Activated CD4-positive, alpha-beta memory T cell treated with anti-CD3 and anti-CD28 coated beads for 36 hours (primary cell): ENCODE measurements at regions not wholly inside any gene's neighbourhood (a gene's known extent, or its start where the extent isn't known, plus 50 kb on each side); places are given as distances from the start of the nearest gene placed in this dataset.

ENCODE experiments used
- CTCF ChIA-PET: fragments of 350-600 bp; sonication (Branson Sonifier 250); formaldehyde crosslinking; loops from one replicate; lab custom pipeline; 2021; ENCODE audit warnings: antibody characterized with exemption, inconsistent platforms; lab: Charles Lee
- POLR2A ChIA-PET: fragments of 350-600 bp; sonication (Branson Sonifier 250); formaldehyde crosslinking; loops from one replicate; lab custom pipeline; 2021; ENCODE audit warnings: antibody characterized with exemption; lab: Charles Lee
- DNase-seq: peaks from one replicate; pipeline ENCODE4 v3.0.0-alpha.2; 2020
- H3K27ac Mint-ChIP-seq: one replicate; pipeline ENCODE4 v1.8.0; 2021; ENCODE audit warnings: mixed read lengths
- H3K27me3 Mint-ChIP-seq: one replicate; pipeline ENCODE4 v1.8.0; 2021; ENCODE audit warnings: mixed read lengths
- H3K36me3 Mint-ChIP-seq: one replicate; pipeline ENCODE4 v1.8.0; 2021; ENCODE audit warnings: mixed read lengths
- H3K4me1 Mint-ChIP-seq: one replicate; pipeline ENCODE4 v1.8.0; 2021; ENCODE audit warnings: low read depth, mixed read lengths
- H3K4me3 Mint-ChIP-seq: one replicate; pipeline ENCODE4 v1.8.0; 2021; ENCODE audit warnings: mild to moderate bottlenecking, mixed read lengths
- H3K9me3 Mint-ChIP-seq: one replicate; pipeline ENCODE4 v1.8.0; 2021; ENCODE audit warnings: mixed read lengths
- intact Hi-C: fragments of 100-400 bp; cut with micrococcal nuclease; formaldehyde crosslinking; loops from one replicate; pipeline ENCODE4 v1.15.1; 2023

- POLR2A ChIA-PET: no interaction called here
- intact Hi-C loops: loop anchor here (10.0 kb wide), 1 partner anchor 351 kb away; no protein-coding TSS in a partner anchor
- Mint-ChIP-seq H3K27ac (no peak overlapping the region), H3K4me3 (no peak overlapping the region), H3K4me1 (peaks cover 20% of the 10 kb centered on the region), H3K36me3 (no peaks in the 10 kb centered on the region), H3K9me3 (no peaks in the 10 kb centered on the region), H3K27me3 (peaks cover 6% of the 10 kb centered on the region)
- DNase-seq: no peak
- CTCF ChIA-PET: interaction anchor here (0.6 kb wide), 1 partner anchor 183 kb away, joined by 5 read pairs; no protein-coding TSS in a partner anchor
These were observed 117.8 kb upstream of the SERP2 start for GRCh38 chr13:44255771-44256364.

GRCh38 chr13:44257796-44258195 lies 115.8 kb upstream of the SERP2 start:
- H3K9me3 Mint-ChIP-seq: no peaks in the 10 kb centered on the region
- H3K36me3 Mint-ChIP-seq: no peaks in the 10 kb centered on the region
- no peak overlapping the region for H3K4me3 Mint-ChIP-seq
- peaks cover 6% of the 10 kb centered on the region for H3K27me3 Mint-ChIP-seq
- intact Hi-C loops: loop anchor here (10.0 kb wide), 1 partner anchor 353 kb away; no protein-coding TSS in a partner anchor
- DNase-seq: no peak
- POLR2A ChIA-PET: no interaction called here
- peaks cover 20% of the 10 kb centered on the region for H3K4me1 Mint-ChIP-seq
- CTCF ChIA-PET: no interaction called here
- H3K27ac Mint-ChIP-seq: no peak overlapping the region

- Mint-ChIP-seq H3K4me1 (peaks cover 20% of the 10 kb centered on the region), H3K27ac (peak overlapping the region; percentile 72), H3K27me3 (peaks cover 9% of the 10 kb centered on the region), H3K9me3 (no peaks in the 10 kb centered on the region), H3K4me3 (peak overlapping the region; percentile 45), H3K36me3 (no peaks in the 10 kb centered on the region)
- DNase-seq: peak; percentile 88
- intact Hi-C loops: loop anchor here (1.0 to 10.0 kb wide), 9 partner anchors 15 to 355 kb away; no protein-coding TSS in a partner anchor
- CTCF ChIA-PET: interaction anchor here (1.4 kb wide), 1 partner anchor 22 kb away, joined by 3 read pairs; no protein-coding TSS in a partner anchor
- POLR2A ChIA-PET: interaction anchor here (0.6 to 1.4 kb wide), 3 partner anchors 14 to 1081 kb away, joined by 3 to 5 read pairs (median 3); no protein-coding TSS in a partner anchor
These were observed 114.3 kb upstream of the SERP2 start for GRCh38 chr13:44259045-44260027.

- no peak overlapping the region for H3K4me3 Mint-ChIP-seq
- H3K4me1 Mint-ChIP-seq: peaks cover 20% of the 10 kb centered on the region
- CTCF ChIA-PET: no interaction called here
- no peak for DNase-seq
- intact Hi-C loops: no loop called here
- no peaks in the 10 kb centered on the region for H3K9me3 Mint-ChIP-seq
- H3K27me3 Mint-ChIP-seq: peaks cover 6% of the 10 kb centered on the region
- H3K36me3 Mint-ChIP-seq: no peaks in the 10 kb centered on the region
- H3K27ac Mint-ChIP-seq: no peak overlapping the region
- POLR2A ChIA-PET: no interaction called here
These were observed 113.3 kb upstream of the SERP2 start for GRCh38 chr13:44260336-44260735.

- H3K4me3 Mint-ChIP-seq: no peak overlapping the region
- no peaks in the 10 kb centered on the region for H3K36me3 Mint-ChIP-seq
- no peak for DNase-seq
- H3K27ac Mint-ChIP-seq: no peak overlapping the region
- intact Hi-C loops: no loop called here
- H3K4me1 Mint-ChIP-seq: peaks cover 14% of the 10 kb centered on the region
- POLR2A ChIA-PET: no interaction called here
- CTCF ChIA-PET: no interaction called here
- H3K9me3 Mint-ChIP-seq: no peaks in the 10 kb centered on the region
- peaks cover 15% of the 10 kb centered on the region for H3K27me3 Mint-ChIP-seq
These were observed 109.6 kb upstream of the SERP2 start for GRCh38 chr13:44263751-44264620.

- H3K9me3 Mint-ChIP-seq: no peaks in the 10 kb centered on the region
- H3K27ac Mint-ChIP-seq: no peak overlapping the region
- CTCF ChIA-PET: no interaction called here
- no peaks in the 10 kb centered on the region for H3K4me1 Mint-ChIP-seq
- no peak for DNase-seq
- intact Hi-C loops: no loop called here
- H3K27me3 Mint-ChIP-seq: peaks cover 17% of the 10 kb centered on the region
- no peak overlapping the region for H3K4me3 Mint-ChIP-seq
- POLR2A ChIA-PET: no interaction called here
- no peaks in the 10 kb centered on the region for H3K36me3 Mint-ChIP-seq
These were observed 107.3 kb upstream of the SERP2 start for GRCh38 chr13:44266305-44266704.

- intact Hi-C loops: no loop called here
- peaks cover 17% of the 10 kb centered on the region for H3K27me3 Mint-ChIP-seq
- H3K4me1 Mint-ChIP-seq: no peaks in the 10 kb centered on the region
- CTCF ChIA-PET: no interaction called here
- no peaks in the 10 kb centered on the region for H3K9me3 Mint-ChIP-seq
- no peak for DNase-seq
- no peaks in the 10 kb centered on the region for H3K36me3 Mint-ChIP-seq
- H3K4me3 Mint-ChIP-seq: no peak overlapping the region
- no peak overlapping the region for H3K27ac Mint-ChIP-seq
- POLR2A ChIA-PET: no interaction called here
These were observed 106.9 kb upstream of the SERP2 start for GRCh38 chr13:44266772-44267171.

- no peak overlapping the region for H3K27ac Mint-ChIP-seq
- no peaks in the 10 kb centered on the region for H3K36me3 Mint-ChIP-seq
- DNase-seq: no peak
- peaks cover under 1% of the 10 kb centered on the region for H3K4me1 Mint-ChIP-seq
- ChIA-PET CTCF (no interaction called here), POLR2A (no interaction called here)
- H3K4me3 Mint-ChIP-seq: no peak overlapping the region
- H3K27me3 Mint-ChIP-seq: peaks cover 17% of the 10 kb centered on the region
- H3K9me3 Mint-ChIP-seq: no peaks in the 10 kb centered on the region
- intact Hi-C loops: no loop called here
These were observed 106.4 kb upstream of the SERP2 start for GRCh38 chr13:44267203-44267602.

GRCh38 chr13:44267980-44268379 lies 105.6 kb upstream of the SERP2 start:
- ChIA-PET POLR2A (no interaction called here), CTCF (interaction anchor here (1.3 kb wide), 1 partner anchor 216 kb away, joined by 3 read pairs; no protein-coding TSS in a partner anchor)
- Mint-ChIP-seq H3K4me1 (peaks cover 2% of the 10 kb centered on the region), H3K36me3 (no peaks in the 10 kb centered on the region), H3K4me3 (no peak overlapping the region), H3K9me3 (no peaks in the 10 kb centered on the region), H3K27me3 (peaks cover 17% of the 10 kb centered on the region), H3K27ac (no peak overlapping the region)
- DNase-seq: no peak
- intact Hi-C loops: no loop called here

- ChIA-PET POLR2A (no interaction called here), CTCF (interaction anchor here (1.3 kb wide), 1 partner anchor 217 kb away, joined by 3 read pairs; no protein-coding TSS in a partner anchor)
- intact Hi-C loops: no loop called here
- H3K4me3 Mint-ChIP-seq: no peak overlapping the region
- H3K27ac Mint-ChIP-seq: no peak overlapping the region
- DNase-seq: no peak
- H3K4me1 Mint-ChIP-seq: peaks cover 7% of the 10 kb centered on the region
- no peaks in the 10 kb centered on the region for H3K9me3 Mint-ChIP-seq
- H3K27me3 Mint-ChIP-seq: peaks cover 14% of the 10 kb centered on the region
- H3K36me3 Mint-ChIP-seq: no peaks in the 10 kb centered on the region
These were observed 104.6 kb upstream of the SERP2 start for GRCh38 chr13:44268980-44269379.

GRCh38 chr13:44270150-44270549 lies 103.5 kb upstream of the SERP2 start:
- DNase-seq: no peak
- H3K4me1 Mint-ChIP-seq: peaks cover 19% of the 10 kb centered on the region
- peaks cover 2% of the 10 kb centered on the region for H3K36me3 Mint-ChIP-seq
- POLR2A ChIA-PET: no interaction called here
- no peak overlapping the region for H3K27ac Mint-ChIP-seq
- H3K4me3 Mint-ChIP-seq: no peak overlapping the region
- intact Hi-C loops: loop anchor here (5.0 kb wide), 1 partner anchor 42 kb away; no protein-coding TSS in a partner anchor
- H3K27me3 Mint-ChIP-seq: peaks cover 14% of the 10 kb centered on the region
- no peaks in the 10 kb centered on the region for H3K9me3 Mint-ChIP-seq
- CTCF ChIA-PET: no interaction called here
